GM12878 (cell line): ENCODE measurements at regions not wholly inside any gene's neighbourhood (a gene's known extent, or its start where the extent isn't known, plus 50 kb on each side); places are given as distances from the start of the nearest gene placed in this dataset.
A peak's percentile ranks its signal among the peaks of the same experiment; 100 is the strongest.

Source experiments
- ATAC-seq: fragments of 200-7000 bp; cut with Tn5 transposase; 3 replicates; pipeline ENCODE4 v1.9.1; 2020; ENCODE audit warnings: mild to moderate bottlenecking, moderate library complexity
- BruUV-seq: library from RNA; stranded (reverse); fragments of 400-500 nt; replicated peaks from 2 replicates; lab custom pipeline; 2021; lab: Mats Ljungman, UMichigan
- CTCF ChIA-PET: fragments of 300-600 bp; sonication (Branson Sonifier 250); formaldehyde crosslinking; extraction: SDS; loops from one replicate; lab custom pipeline; 2021; ENCODE audit warnings: inconsistent platforms; lab: Yijun Ruan, JAX
- POLR2A ChIA-PET: fragments of 350-600 bp; formaldehyde crosslinking; extraction: SDS; loops from one replicate; lab custom pipeline; 2021; ENCODE audit warnings: inconsistent platforms; lab: Charles Lee
- RAD21 ChIA-PET: fragments of 300-600 bp; sonication (Branson Sonifier 250); formaldehyde crosslinking; loops from one replicate; lab custom pipeline; 2023; ENCODE audit warnings: antibody characterized with exemption; ENCODE audit not compliant: unreplicated experiment; lab: Charles Lee
- SMC1A ChIA-PET: fragments of 300-600 bp; sonication (Branson Sonifier 250); formaldehyde crosslinking; loops from one replicate; lab custom pipeline; 2023; ENCODE audit not compliant: unreplicated experiment, uncharacterized antibody; lab: Charles Lee
- DNase-seq: peaks from one replicate; pipeline ENCODE4 v3.0.0-alpha.2; 2011; ENCODE audit warnings: low read depth, low spot score
- FAIRE-seq: peaks from 3 replicates; lab custom pipeline; 2011; peaks lifted over from hg19 to GRCh38; lab: Jason Lieb, UNC
- H2AFZ ChIP-seq: 2 replicates; pipeline ENCODE4 v1.6.0; 2011; ENCODE audit warnings: low read depth, low read length, control low read depth; ENCODE audit not compliant: control insufficient read depth
- H3K27ac ChIP-seq: 2 replicates; pipeline ENCODE4 v1.5.1; 2011; ENCODE audit warnings: control low read depth; ENCODE audit not compliant: control insufficient read depth, insufficient read depth
- H3K27me3 ChIP-seq, 2 experiments: replicated peaks in 1 of 2; 2 replicates each; pipeline versions ENCODE4 v1.6.0 to v1.6.1; 2011; ENCODE audit warnings: low read length in 1 of 2; ENCODE audit not compliant: control insufficient read depth in 2 of 2, insufficient read depth in 2 of 2
- H3K36me3 ChIP-seq, 2 experiments: 2 replicates each; pipeline ENCODE4 v1.5.1; 2011; ENCODE audit warnings: low read length in 1 of 2; ENCODE audit not compliant: control insufficient read depth in 2 of 2, insufficient read depth in 2 of 2
- H3K4me1 ChIP-seq: 2 replicates; pipeline ENCODE4 v1.6.1; 2011; ENCODE audit warnings: mild to moderate bottlenecking, low read length, moderate library complexity, mixed read lengths; ENCODE audit not compliant: control insufficient read depth, insufficient read depth
- H3K4me2 ChIP-seq: 2 replicates; pipeline ENCODE4 v1.6.0; 2011; ENCODE audit warnings: control low read depth; ENCODE audit not compliant: control insufficient read depth, insufficient read depth
- H3K4me3 ChIP-seq: fragments of 200-600 bp; sonication (generic); 2 replicates; pipeline ENCODE4 v1.5.1; 2016
- H3K79me2 ChIP-seq: 2 replicates; pipeline ENCODE4 v1.6.0; 2011; ENCODE audit warnings: low read length; ENCODE audit not compliant: control insufficient read depth, insufficient read depth
- H3K9ac ChIP-seq: 2 replicates; pipeline ENCODE4 v1.8.0; 2011; ENCODE audit warnings: low read length, control low read depth, mixed read lengths; ENCODE audit not compliant: control insufficient read depth, insufficient read depth
- H3K9me3 ChIP-seq: replicated peaks from 3 replicates; pipeline ENCODE4 v1.5.1; 2011; ENCODE audit warnings: mild to moderate bottlenecking, low read length; ENCODE audit not compliant: control insufficient read depth, insufficient read depth
- H4K20me1 ChIP-seq: 2 replicates; pipeline ENCODE4 v1.6.0; 2011; ENCODE audit not compliant: control insufficient read depth, insufficient read depth
- ATF2 ChIP-seq: IDR thresholded peaks from 2 replicates; pipeline ENCODE4 v1.6.1; 2012; ENCODE audit warnings: low read length, inconsistent platforms
- BMI1 ChIP-seq: fragments of 450-650 bp; IDR thresholded peaks from 2 replicates; pipeline ENCODE4 v1.6.1; 2016; ENCODE audit warnings: mild to moderate bottlenecking, moderate library complexity, borderline replicate concordance
- CBX3 ChIP-seq: fragments of 200-600 bp; sonication (generic); IDR thresholded peaks from 2 replicates; pipeline ENCODE4 v1.6.1; 2016; ENCODE audit warnings: low read depth, borderline replicate concordance
- CBX5 ChIP-seq: sonication (generic); IDR thresholded peaks from 2 replicates; pipeline ENCODE4 v1.6.1; 2016; ENCODE audit warnings: low read depth, moderate library complexity, mild to moderate bottlenecking, inconsistent platforms
- CREB1 ChIP-seq: IDR thresholded peaks from 2 replicates; pipeline ENCODE4 v1.6.1; 2012; ENCODE audit warnings: low read depth, mild to moderate bottlenecking, inconsistent platforms
- CTCF ChIP-seq, 3 experiments: IDR thresholded peaks in 2 of 3; conservative IDR thresholded peaks in 1 of 3; 2 replicates each; pipeline ENCODE4 v1.5.1; 2011; ENCODE audit warnings: low read depth in 3 of 3, low read length in 3 of 3, mild to moderate bottlenecking in 3 of 3, control low read depth in 2 of 3, moderate library complexity in 2 of 3, inconsistent platforms in 1 of 3, mixed read lengths in 1 of 3; ENCODE audit not compliant: control insufficient read depth in 2 of 3, insufficient read depth in 1 of 3; ENCODE audit errors: extremely low read depth in 1 of 3
- HDAC2 ChIP-seq: fragments of 200-600 bp; sonication (generic); IDR thresholded peaks from 2 replicates; pipeline ENCODE4 v1.6.1; 2017
- IKZF2 ChIP-seq, 2 experiments: fragments of 450-650 bp; IDR thresholded peaks; 2 replicates each; pipeline ENCODE4 v1.6.1; 2017; ENCODE audit warnings: mild to moderate bottlenecking in 2 of 2, moderate library complexity in 2 of 2
- NR2C1 ChIP-seq: fragments of 450-650 bp; IDR thresholded peaks from 2 replicates; pipeline ENCODE4 v1.6.1; 2017; ENCODE audit warnings: antibody characterized with exemption, mild to moderate bottlenecking, moderate library complexity
- PKNOX1 ChIP-seq: fragments of 450-650 bp; IDR thresholded peaks from 2 replicates; pipeline ENCODE4 v1.6.1; 2016; ENCODE audit warnings: mild to moderate bottlenecking
- PRDM15 ChIP-seq: fragments of 450-650 bp; formaldehyde crosslinking; IDR thresholded peaks from 2 replicates; pipeline ENCODE4 v1.4.0; 2020; ENCODE audit warnings: mild to moderate bottlenecking, moderate library complexity
- RAD21 ChIP-seq: IDR thresholded peaks from 2 replicates; pipeline ENCODE4 v1.6.1; 2011; ENCODE audit warnings: mild to moderate bottlenecking, low read depth, low read length, moderate library complexity; ENCODE audit not compliant: insufficient read depth
- RAD51 ChIP-seq: fragments of 450-650 bp; IDR thresholded peaks from 2 replicates; pipeline ENCODE4 v1.6.1; 2016; ENCODE audit warnings: moderate library complexity, mild to moderate bottlenecking, inconsistent platforms
- TCF7 ChIP-seq: IDR thresholded peaks from 2 replicates; pipeline ENCODE4 v1.6.1; 2014; ENCODE audit warnings: antibody characterized with exemption, borderline replicate concordance
- ZNF622 ChIP-seq: fragments of 450-650 bp; IDR thresholded peaks from 2 replicates; pipeline ENCODE4 v1.6.1; 2017; ENCODE audit warnings: mild to moderate bottlenecking, inconsistent platforms
- WGBS: methylation state at CpG from one replicate; pipeline ENCODE4 v1.1.6; 2016; ENCODE audit warnings: low lambda C conversion rate; ENCODE audit not compliant: insufficient replicate concordance, insufficient coverage; ENCODE audit errors: missing lambda C conversion rate; 5-methylcytosine and 5-hydroxymethylcytosine counted together
- in situ Hi-C: fragments of 300-500 bp; cut with MboI; formaldehyde crosslinking; loops from 9 replicates; pipeline ENCODE4 v1.14.3; 2018; ENCODE audit warnings: mixed read lengths
- intact Hi-C: fragments of 100-400 bp; cut with micrococcal nuclease; formaldehyde crosslinking; loops from one replicate; pipeline ENCODE4 v1.14.2; 2022; ENCODE audit not compliant: unreplicated experiment

GRCh38 chr10:33008499-33009243 lies 50.6 kb upstream of the ITGB1 start:
- intact Hi-C loops, result loop anchor here (1.0 to 5.0 kb wide), 3 partner anchors 213 to 636 kb away; no protein-coding TSS in a partner anchor
- Histone ChIP-seq H3K27ac (no peak overlapping the region), H3K9ac (no peak overlapping the region), H2AFZ (peak overlapping the region; percentile 62), H3K4me1 (0 out of 2 replicates have a peak, but pooled peaks cover 3% of the 10 kb centered on the region), H3K4me2 (peak overlapping the region; percentile 73), H4K20me1 (no peaks in the 10 kb centered on the region), H3K79me2 (no peaks in the 10 kb centered on the region), H3K36me3 (no peaks in the 10 kb centered on the region), H3K9me3 (no peaks in the 10 kb centered on the region), H3K4me3 (peak overlapping the region; percentile 69), H3K27me3 (peaks cover 0 to 2% of the 10 kb centered on the region in 2 experiments; a peak in 1 of 4 replicates)
- BruUV-seq, result no TSS peak
- SMC1A ChIA-PET, result interaction anchor here (0.7 to 1.9 kb wide), 18 partner anchors 10 to 818 kb away, joined by 3 to 10 read pairs (median 3); no protein-coding TSS in a partner anchor
- POLR2A ChIA-PET, result no interaction called here
- DNase-seq (peak; percentile 26), FAIRE-seq (peak; percentile 86), ATAC-seq (peak; percentile 74)
- CTCF ChIA-PET, result interaction anchor here (0.6 to 3.3 kb wide), 40 partner anchors 9 to 812 kb away, joined by 3 to 25 read pairs (median 4); no protein-coding TSS in a partner anchor
- WGBS, result 0% methylated on average over 9 of the region's 9 CpGs
- RAD21 ChIA-PET, result interaction anchor here (0.7 to 1.4 kb wide), 14 partner anchors 10 to 1630 kb away, joined by 3 to 6 read pairs (median 4); partner anchors contain the start of gene CCDC7
- in situ Hi-C loops, result loop anchor here (5.0 kb wide), 1 partner anchor 216 kb away; no protein-coding TSS in a partner anchor
- TF ChIP-seq PRDM15 (CRISPR knock-in tag), result no peak
- TF ChIP-seq CBX3, result no peak
- TF ChIP-seq CBX5, result peak; percentile 35; the same call in 1 of the 2 replicates
- TF ChIP-seq ATF2, result 0 out of 2 replicates have a peak, but pooled peaks have one; percentile 29
- TF ChIP-seq BMI1, result no peak
- TF ChIP-seq NR2C1, result no peak
- no peak for TF ChIP-seq HDAC2
- TF ChIP-seq ZNF622, result no peak
- TF ChIP-seq CTCF (IDR thresholded peaks at IDR 0.05 in 2 of 3, conservative IDR thresholded peaks at IDR 0.05 in 1 of 3; ENCODE audit: control insufficient read depth in 2 of 3, extremely low read depth in 1 of 3, insufficient read depth in 1 of 3, low read depth in 3 of 3, low read length in 3 of 3), result peak; percentile 95 to 98 (median 97)
- TF ChIP-seq TCF7, result no peak
- no peak for TF ChIP-seq CREB1
- peak in 1 of 2 experiments; percentile 64; a peak in 1 of 4 replicates for TF ChIP-seq IKZF2 (IDR thresholded peaks at IDR 0.05)
- TF ChIP-seq RAD21, result peak; percentile 99
- TF ChIP-seq PKNOX1, result peak; percentile 76
- no peak for TF ChIP-seq RAD51
